SH-SY5Y (cell line): ENCODE measurements at regions not wholly inside any gene's neighbourhood (a gene's known extent, or its start where the extent isn't known, plus 50 kb on each side); places are given as distances from the start of the nearest gene placed in this dataset.

Source experiments
- GATA2 ChIP-seq: IDR thresholded peaks from 2 replicates; pipeline ENCODE4 v1.6.1; 2011; ENCODE audit warnings: mild to moderate bottlenecking, low read depth, low read length
- GATA3 ChIP-seq: IDR thresholded peaks from 2 replicates; pipeline ENCODE4 v1.6.1; 2011; ENCODE audit warnings: low read depth, mild to moderate bottlenecking, low read length, moderate library complexity

DNA sequence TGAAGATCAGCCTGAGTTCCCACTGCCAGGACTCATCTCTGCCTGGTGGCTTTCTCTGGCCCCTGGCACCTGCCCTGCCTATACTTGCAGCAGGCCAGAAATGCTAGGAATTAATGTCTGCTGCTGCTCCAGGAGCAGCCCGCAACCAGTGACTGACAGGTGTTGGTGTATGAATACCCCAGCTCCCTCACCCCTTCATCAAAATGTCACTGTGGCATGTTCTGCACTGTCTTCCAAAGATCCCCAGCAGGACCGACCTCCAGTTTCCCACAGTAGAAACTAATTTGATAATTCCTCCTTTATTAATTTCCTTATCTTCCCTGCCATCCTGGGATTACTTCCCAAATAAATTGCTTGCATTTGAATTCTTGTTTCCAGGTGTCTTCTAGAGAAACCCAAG is 425.4 kb downstream of the BCOR start:
- TF ChIP-seq GATA2 (no peak), GATA3 (no peak)
